ENCODE measurements at regions not wholly inside any gene's neighbourhood (a gene's known extent, or its start where the extent isn't known, plus 50 kb on each side); places are given as distances from the start of the nearest gene placed in this dataset.

GRCh38 chr10:117460846-117461765 lies 81.4 kb upstream of the EMX2 start:
- Histone ChIP-seq H3K9ac (ENCODE audit: low read length) (no peak overlapping the region), H3K79me2 (ENCODE audit: low read length) (no peaks in the 10 kb centered on the region), H3K4me3 (ENCODE audit: low read length) (no peak overlapping the region), H2AFZ (ENCODE audit: low read length) (no peak overlapping the region), H3K9me2 (replicated peaks; ENCODE audit: insufficient read depth, low read length) (no peaks in the 10 kb centered on the region), H4K20me1 (ENCODE audit: insufficient read depth, low read length) (no peaks in the 10 kb centered on the region), H3K4me2 (ENCODE audit: low read depth, low read length) (no peak overlapping the region), H3K27ac (ENCODE audit: low read length) (no peak overlapping the region), H3F3A (ENCODE audit: insufficient read depth, low read length) (no peaks in the 10 kb centered on the region), H3K36me3 (replicated peaks; ENCODE audit: insufficient read depth, low read length) (no peaks in the 10 kb centered on the region), H3K4me1 (ENCODE audit: low read length) (no peaks in the 10 kb centered on the region), H3K9me3 (replicated peaks; ENCODE audit: insufficient read depth, low read length) (no peaks in the 10 kb centered on the region), H3K27me3 (replicated peaks; ENCODE audit: insufficient read depth, low read length) (no peaks in the 10 kb centered on the region)
- DNase-seq, result no peak
- TF ChIP-seq EZH2phosphoT487 (IDR thresholded peaks at IDR 0.05; ENCODE audit: low read length) (no peak), CTCF (IDR thresholded peaks at IDR 0.05; ENCODE audit: low read length) (no peak), EZH2 (optimal IDR thresholded peaks at IDR 0.05; ENCODE audit: low read depth, low read length) (no peak)

DNA sequence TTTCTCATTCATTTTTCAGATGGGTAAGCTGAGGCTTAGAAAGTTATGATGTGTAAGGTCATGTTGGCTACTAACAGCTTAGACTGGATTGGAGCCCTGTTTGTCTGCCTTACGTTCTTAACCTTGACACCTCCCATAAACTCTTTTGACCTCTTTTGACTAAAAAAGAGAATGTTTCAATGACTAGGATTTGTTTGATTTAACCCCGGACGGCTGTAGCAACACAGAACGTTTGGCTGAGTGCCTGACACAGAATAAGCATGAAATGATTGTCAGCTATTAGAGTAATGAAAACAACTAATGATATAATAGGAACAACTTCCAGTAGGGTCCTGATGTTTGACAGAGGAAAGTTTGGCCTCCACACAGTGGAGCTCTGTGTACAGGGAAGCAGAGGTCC lies 83.3 kb upstream of the PDZD8 start:
- Histone ChIP-seq H3K79me2 (ENCODE audit: low read length) (no peaks in the 10 kb centered on the region), H3K36me3 (replicated peaks; ENCODE audit: insufficient read depth, low read length) (no peaks in the 10 kb centered on the region), H3K27me3 (replicated peaks; ENCODE audit: insufficient read depth, low read length) (no peaks in the 10 kb centered on the region), H3F3A (ENCODE audit: insufficient read depth, low read length) (no peaks in the 10 kb centered on the region), H3K9me3 (replicated peaks; ENCODE audit: insufficient read depth, low read length) (no peaks in the 10 kb centered on the region), H2AFZ (ENCODE audit: low read length) (no peak overlapping the region), H3K4me2 (ENCODE audit: low read depth, low read length) (no peak overlapping the region), H3K4me1 (ENCODE audit: low read length) (no peaks in the 10 kb centered on the region), H3K9me2 (replicated peaks; ENCODE audit: insufficient read depth, low read length) (no peaks in the 10 kb centered on the region), H4K20me1 (ENCODE audit: insufficient read depth, low read length) (no peaks in the 10 kb centered on the region), H3K9ac (ENCODE audit: low read length) (no peak overlapping the region), H3K4me3 (ENCODE audit: low read length) (no peak overlapping the region), H3K27ac (ENCODE audit: low read length) (no peak overlapping the region)
- DNase-seq, result no peak
- TF ChIP-seq EZH2 (optimal IDR thresholded peaks at IDR 0.05; ENCODE audit: low read depth, low read length), result no peak
- no peak for TF ChIP-seq CTCF (IDR thresholded peaks at IDR 0.05; ENCODE audit: low read length)
- no peak for TF ChIP-seq EZH2phosphoT487 (IDR thresholded peaks at IDR 0.05; ENCODE audit: low read length)

- Histone ChIP-seq H3K36me3 (replicated peaks; ENCODE audit: insufficient read depth, low read length) (no peaks in the 10 kb centered on the region), H3K9me2 (replicated peaks; ENCODE audit: insufficient read depth, low read length) (no peaks in the 10 kb centered on the region), H3K79me2 (ENCODE audit: low read length) (no peaks in the 10 kb centered on the region), H4K20me1 (ENCODE audit: insufficient read depth, low read length) (no peaks in the 10 kb centered on the region), H3K9ac (ENCODE audit: low read length) (no peak overlapping the region), H3K4me1 (ENCODE audit: low read length) (no peaks in the 10 kb centered on the region), H3K9me3 (replicated peaks; ENCODE audit: insufficient read depth, low read length) (no peaks in the 10 kb centered on the region), H3K27ac (ENCODE audit: low read length) (no peak overlapping the region), H2AFZ (ENCODE audit: low read length) (no peak overlapping the region), H3K4me3 (ENCODE audit: low read length) (no peak overlapping the region), H3F3A (ENCODE audit: insufficient read depth, low read length) (no peaks in the 10 kb centered on the region), H3K27me3 (replicated peaks; ENCODE audit: insufficient read depth, low read length) (no peaks in the 10 kb centered on the region), H3K4me2 (ENCODE audit: low read depth, low read length) (no peak overlapping the region)
- DNase-seq, result no peak
- no peak for TF ChIP-seq EZH2phosphoT487 (IDR thresholded peaks at IDR 0.05; ENCODE audit: low read length)
- no peak for TF ChIP-seq CTCF (IDR thresholded peaks at IDR 0.05; ENCODE audit: low read length)
- no peak for TF ChIP-seq EZH2 (optimal IDR thresholded peaks at IDR 0.05; ENCODE audit: low read depth, low read length)
These were observed 82.7 kb upstream of the PDZD8 start for GRCh38 chr10:117457932-117458331.

Data from MM.1S (cell line).